BJ (cell line): ENCODE measurements at regions not wholly inside any gene's neighbourhood (a gene's known extent, or its start where the extent isn't known, plus 50 kb on each side); places are given as distances from the start of the nearest gene placed in this dataset.

Experiments used
- CTCF ChIA-PET: fragments of 350-600 bp; formaldehyde crosslinking; extraction: SDS; loops from one replicate; lab custom pipeline; 2021; ENCODE audit warnings: antibody characterized with exemption, inconsistent platforms; lab: Yijun Ruan, JAX
- POLR2A ChIA-PET: fragments of 300-600 bp; sonication (Branson Sonifier 250); formaldehyde crosslinking; extraction: SDS; loops from one replicate; lab custom pipeline; 2021; ENCODE audit warnings: antibody characterized with exemption; lab: Charles Lee
- DNase-seq: peaks from one replicate; pipeline ENCODE4 v3.0.0-alpha.2; 2011; ENCODE audit warnings: low read depth
- H3K27me3 ChIP-seq: 2 replicates; pipeline ENCODE4 v1.6.0; 2011; ENCODE audit warnings: low read length; ENCODE audit not compliant: control insufficient read depth, insufficient read depth
- H3K36me3 ChIP-seq: 2 replicates; pipeline ENCODE4 v1.5.1; 2011; ENCODE audit warnings: low read length; ENCODE audit not compliant: control insufficient read depth, insufficient read depth
- H3K4me3 ChIP-seq: 2 replicates; pipeline ENCODE4 v1.5.1; 2011; ENCODE audit warnings: low read depth, mild to moderate bottlenecking, control low read depth, low read length
- TF ChIP-seq, protein P1 (sequence below): IDR thresholded peaks from 2 replicates; pipeline ENCODE4 v1.5.1; 2011; ENCODE audit warnings: low read depth, mild to moderate bottlenecking, control low read depth, inconsistent platforms, low read length, moderate library complexity; ENCODE audit not compliant: insufficient read depth

DNA sequence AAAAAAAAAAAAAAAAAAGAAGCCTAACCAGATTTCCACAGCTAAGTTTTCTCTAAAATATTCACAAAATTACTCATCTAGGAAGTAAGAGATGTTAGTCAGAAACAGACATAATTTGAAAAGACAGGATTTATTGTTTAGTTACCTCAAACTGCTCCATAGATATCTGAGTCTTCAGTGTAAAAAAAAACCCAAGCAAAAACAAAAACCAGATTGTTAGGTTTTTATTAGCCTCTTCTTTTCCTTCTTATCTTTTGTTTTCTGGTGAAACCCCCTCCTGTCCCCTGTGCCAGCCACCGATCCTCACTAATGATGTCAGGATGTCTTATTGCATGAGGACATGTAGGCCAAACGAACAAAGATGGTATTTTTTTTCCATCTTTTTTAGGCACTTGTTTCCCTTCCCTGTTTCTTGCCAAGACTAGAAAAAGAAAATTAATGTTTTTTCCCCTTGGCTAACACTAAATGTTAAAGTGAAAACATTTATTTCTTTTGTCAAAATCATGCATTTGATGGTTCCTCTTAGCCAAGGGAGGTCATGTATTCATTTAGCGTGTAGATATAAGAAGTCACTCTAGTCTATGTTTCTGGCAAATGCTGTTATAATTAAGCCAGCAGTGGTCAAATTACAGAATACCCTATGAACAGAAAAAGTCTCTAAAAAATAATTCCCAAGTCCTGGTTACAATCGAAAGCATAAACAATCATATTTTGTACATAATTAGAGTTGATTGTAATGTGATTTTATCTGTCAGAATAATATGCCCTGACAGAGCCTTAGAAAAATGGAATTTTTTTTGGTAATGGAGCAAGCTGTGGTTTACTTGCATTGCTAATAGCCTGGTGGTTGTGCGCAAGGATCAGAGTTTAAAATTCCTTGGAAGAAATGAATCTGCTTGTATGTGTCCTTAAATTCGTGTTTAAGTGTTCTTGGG lies 702.4 kb upstream of the FZD8 start:
- Histone ChIP-seq H3K36me3 (no peaks in the 10 kb centered on the region), H3K4me3 (no peak overlapping the region), H3K27me3 (no peaks in the 10 kb centered on the region)
- DNase-seq, result peak; percentile 14
- TF ChIP-seq, protein P1, sequence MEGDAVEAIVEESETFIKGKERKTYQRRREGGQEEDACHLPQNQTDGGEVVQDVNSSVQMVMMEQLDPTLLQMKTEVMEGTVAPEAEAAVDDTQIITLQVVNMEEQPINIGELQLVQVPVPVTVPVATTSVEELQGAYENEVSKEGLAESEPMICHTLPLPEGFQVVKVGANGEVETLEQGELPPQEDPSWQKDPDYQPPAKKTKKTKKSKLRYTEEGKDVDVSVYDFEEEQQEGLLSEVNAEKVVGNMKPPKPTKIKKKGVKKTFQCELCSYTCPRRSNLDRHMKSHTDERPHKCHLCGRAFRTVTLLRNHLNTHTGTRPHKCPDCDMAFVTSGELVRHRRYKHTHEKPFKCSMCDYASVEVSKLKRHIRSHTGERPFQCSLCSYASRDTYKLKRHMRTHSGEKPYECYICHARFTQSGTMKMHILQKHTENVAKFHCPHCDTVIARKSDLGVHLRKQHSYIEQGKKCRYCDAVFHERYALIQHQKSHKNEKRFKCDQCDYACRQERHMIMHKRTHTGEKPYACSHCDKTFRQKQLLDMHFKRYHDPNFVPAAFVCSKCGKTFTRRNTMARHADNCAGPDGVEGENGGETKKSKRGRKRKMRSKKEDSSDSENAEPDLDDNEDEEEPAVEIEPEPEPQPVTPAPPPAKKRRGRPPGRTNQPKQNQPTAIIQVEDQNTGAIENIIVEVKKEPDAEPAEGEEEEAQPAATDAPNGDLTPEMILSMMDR, result no peak
- CTCF ChIA-PET, result no interaction called here
- POLR2A ChIA-PET, result no interaction called here

DNA sequence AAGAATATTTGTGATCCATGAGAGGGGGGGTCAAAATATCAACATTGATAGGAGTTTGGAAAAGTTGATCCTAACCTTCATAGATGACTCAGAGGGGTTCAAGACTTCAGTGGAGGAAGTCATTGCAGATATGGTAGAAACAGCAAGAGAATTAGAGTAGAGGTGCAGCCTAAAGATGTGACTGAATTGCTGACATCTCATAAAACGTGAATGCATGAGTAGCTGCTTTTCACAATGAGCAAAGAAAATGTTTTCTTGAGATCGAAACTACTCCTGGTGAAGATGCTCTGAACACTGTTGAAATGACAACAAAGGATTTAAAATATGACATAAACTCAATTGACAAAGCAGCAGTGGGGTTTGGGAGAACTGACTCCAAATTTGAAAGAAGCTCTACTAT lies 700.7 kb upstream of the FZD8 start:
- POLR2A ChIA-PET, result no interaction called here
- TF ChIP-seq, protein P1, result no peak
- DNase-seq, result no peak
- no peak overlapping the region for H3K4me3 ChIP-seq
- CTCF ChIA-PET, result no interaction called here
- H3K27me3 ChIP-seq, result no peaks in the 10 kb centered on the region
- no peaks in the 10 kb centered on the region for H3K36me3 ChIP-seq

DNA sequence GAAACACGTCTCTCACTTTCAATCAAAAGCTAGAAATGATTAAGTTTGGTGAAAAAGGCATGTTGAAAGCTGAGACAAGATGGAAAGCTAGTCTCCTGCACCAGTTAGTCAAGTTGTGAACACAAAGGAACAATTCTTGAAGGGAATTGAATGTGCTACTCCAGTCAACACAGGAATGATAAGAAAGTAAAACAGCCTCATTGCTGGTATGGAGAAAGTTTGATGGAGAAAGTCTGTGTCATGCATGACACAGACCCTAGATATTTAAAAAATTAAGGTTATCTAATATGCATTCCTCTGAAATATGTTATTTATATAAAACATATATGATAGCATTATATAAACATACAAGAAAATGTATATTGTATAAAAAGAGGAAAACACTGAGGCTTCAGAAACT lies 699.4 kb upstream of the FZD8 start:
- H3K27me3 ChIP-seq, result no peaks in the 10 kb centered on the region
- DNase-seq, result no peak
- POLR2A ChIA-PET, result no interaction called here

DNA sequence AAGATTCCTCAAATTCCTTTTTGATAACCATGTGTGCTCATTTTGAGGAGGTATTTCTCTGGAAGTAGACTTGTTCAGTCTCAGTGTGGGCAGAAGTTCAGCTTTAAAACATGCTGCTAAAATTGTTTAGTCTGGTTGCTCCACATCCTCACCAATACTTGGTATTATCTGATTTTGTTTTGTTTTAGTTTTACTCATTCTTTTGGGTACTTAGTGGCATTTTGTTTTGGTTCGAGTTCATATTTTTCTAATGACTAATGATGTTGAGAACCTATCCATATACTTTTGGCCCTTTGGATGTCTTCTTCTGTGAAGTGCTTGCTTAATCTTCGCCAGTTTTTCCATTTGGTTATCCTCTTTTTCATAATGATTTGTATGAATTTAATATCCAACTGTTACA lies 694.2 kb upstream of the FZD8 start:
- H3K36me3 ChIP-seq, result no peaks in the 10 kb centered on the region
- CTCF ChIA-PET, result no interaction called here
- no peaks in the 10 kb centered on the region for H3K27me3 ChIP-seq
- TF ChIP-seq, protein P1, result no peak
- H3K4me3 ChIP-seq, result no peak overlapping the region
- DNase-seq, result peak; percentile 10
- POLR2A ChIA-PET, result no interaction called here

More for the DNA sequence above, 699.4 kb upstream of the FZD8 start:
- CTCF ChIA-PET, result interaction anchor here (1.1 kb wide), 1 partner anchor 11 kb away, joined by 3 read pairs; no protein-coding TSS in a partner anchor
- TF ChIP-seq, protein P1, result no peak
- H3K4me3 ChIP-seq, result no peak overlapping the region
- no peaks in the 10 kb centered on the region for H3K36me3 ChIP-seq

- Histone ChIP-seq H3K4me3 (no peak overlapping the region), H3K36me3 (no peaks in the 10 kb centered on the region), H3K27me3 (no peaks in the 10 kb centered on the region)
- TF ChIP-seq, protein P1, result no peak
- POLR2A ChIA-PET, result no interaction called here
- CTCF ChIA-PET, result interaction anchor here (1.0 kb wide), 1 partner anchor 26 kb away, joined by 4 read pairs; no protein-coding TSS in a partner anchor
- no peak for DNase-seq
Measured at GRCh38 chr10:36333446-36333845, 691.4 kb upstream of the FZD8 start.
